ENCODE measurements at regions not wholly inside any gene's neighbourhood (a gene's known extent, or its start where the extent isn't known, plus 50 kb on each side); places are given as distances from the start of the nearest gene placed in this dataset.

DNA sequence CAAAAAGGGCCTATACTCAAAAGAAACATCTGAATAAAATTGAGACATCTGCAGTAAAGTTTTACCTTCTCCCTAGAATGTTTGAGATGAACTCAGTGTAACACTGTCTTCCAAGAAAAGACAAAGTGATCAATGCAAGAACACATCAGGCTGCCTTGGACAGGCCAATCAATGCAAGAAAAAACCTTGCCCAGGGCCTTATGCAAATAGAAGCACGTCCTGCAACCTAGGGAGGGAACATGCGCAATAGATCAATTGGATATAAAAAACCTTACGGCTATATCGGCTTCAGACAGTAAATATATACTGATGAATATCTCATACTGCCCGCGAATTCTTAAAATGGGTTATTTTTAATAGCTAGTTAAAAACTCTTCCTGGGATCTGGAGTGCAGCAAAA, 66.4 kb upstream of the POU5F2 start:
- ChIA-PET RAD21 (ENCODE audit: unreplicated experiment) (no interaction called here), POLR2A (no interaction called here), SMC1A (ENCODE audit: uncharacterized antibody, unreplicated experiment) (interaction anchor here (0.6 to 1.4 kb wide), 4 partner anchors 24 to 1119 kb away, joined by 3 to 4 read pairs (median 4); no protein-coding TSS in a partner anchor), CTCF (interaction anchor here (1.4 kb wide), 1 partner anchor 225 kb away, joined by 3 read pairs; the partner anchor contains the start of gene NR2F1)
- 87% methylated on average over 6 of the region's 6 CpGs for WGBS (ENCODE audit: insufficient coverage, insufficient replicate concordance, low lambda C conversion rate, missing lambda C conversion rate)
- in situ Hi-C loops (cut with MboI): loop anchor here (5.0 kb wide), 1 partner anchor 211 kb away; no protein-coding TSS in a partner anchor
- Histone ChIP-seq H2AFZ (ENCODE audit: control insufficient read depth, low read depth, low read length) (no peak overlapping the region), H3K9me3 (replicated peaks; ENCODE audit: control insufficient read depth, insufficient read depth, low read length) (no peaks in the 10 kb centered on the region), H3K36me3 (ENCODE audit: control insufficient read depth in 2 of 2, insufficient read depth in 2 of 2, low read length in 1 of 2) (no peaks in the 10 kb centered on the region), H3K9ac (ENCODE audit: control insufficient read depth, insufficient read depth, low read length) (no peak overlapping the region), H3K4me1 (ENCODE audit: control insufficient read depth, insufficient read depth, low read length) (no peaks in the 10 kb centered on the region), H3K27ac (ENCODE audit: control insufficient read depth, insufficient read depth) (no peak overlapping the region), H3K4me2 (ENCODE audit: control insufficient read depth, insufficient read depth) (no peak overlapping the region), H3K79me2 (ENCODE audit: control insufficient read depth, insufficient read depth, low read length) (no peaks in the 10 kb centered on the region), H4K20me1 (ENCODE audit: control insufficient read depth, insufficient read depth) (no peaks in the 10 kb centered on the region), H3K4me3 (no peak overlapping the region), H3K27me3 (replicated peaks in 1 of 2; ENCODE audit: control insufficient read depth in 2 of 2, insufficient read depth in 2 of 2, low read length in 1 of 2) (no peaks in the 10 kb centered on the region)
- ATAC-seq (no peak), DNase-seq (ENCODE audit: low read depth, low spot score) (no peak), FAIRE-seq (no peak)
- intact Hi-C loops (cut with micrococcal nuclease; ENCODE audit: unreplicated experiment): loop anchor here (10.0 kb wide), 1 partner anchor 893 kb away; no protein-coding TSS in a partner anchor
- no peak for TF ChIP-seq ETV6 (conservative IDR thresholded peaks at IDR 0.05 in 1 of 2, IDR thresholded peaks at IDR 0.05 in 1 of 2; ENCODE audit: borderline replicate concordance in 1 of 2, low read depth in 1 of 2)
- TF ChIP-seq NFYB (IDR thresholded peaks at IDR 0.05; ENCODE audit: insufficient read depth, low read depth, low read length): no peak
- no TSS peak for BruUV-seq (replicated peaks)

GRCh38 chr5:93805616-93806379, 64.4 kb upstream of the POU5F2 start:
- ATAC-seq (no peak), FAIRE-seq (no peak)
- TF ChIP-seq BCL11A (IDR thresholded peaks at IDR 0.05; ENCODE audit: low read depth, low read length) (no peak), CBX5 (IDR thresholded peaks at IDR 0.05; ENCODE audit: low read depth) (no peak), MAX (IDR thresholded peaks at IDR 0.05; ENCODE audit: low read depth, low read length) (no peak), MYC (IDR thresholded peaks at IDR 0.05; ENCODE audit: insufficient read depth, insufficient read length, insufficient replicate concordance, low read length, severe bottlenecking) (no peak)
- TF ChIP-seq, protein P1, sequence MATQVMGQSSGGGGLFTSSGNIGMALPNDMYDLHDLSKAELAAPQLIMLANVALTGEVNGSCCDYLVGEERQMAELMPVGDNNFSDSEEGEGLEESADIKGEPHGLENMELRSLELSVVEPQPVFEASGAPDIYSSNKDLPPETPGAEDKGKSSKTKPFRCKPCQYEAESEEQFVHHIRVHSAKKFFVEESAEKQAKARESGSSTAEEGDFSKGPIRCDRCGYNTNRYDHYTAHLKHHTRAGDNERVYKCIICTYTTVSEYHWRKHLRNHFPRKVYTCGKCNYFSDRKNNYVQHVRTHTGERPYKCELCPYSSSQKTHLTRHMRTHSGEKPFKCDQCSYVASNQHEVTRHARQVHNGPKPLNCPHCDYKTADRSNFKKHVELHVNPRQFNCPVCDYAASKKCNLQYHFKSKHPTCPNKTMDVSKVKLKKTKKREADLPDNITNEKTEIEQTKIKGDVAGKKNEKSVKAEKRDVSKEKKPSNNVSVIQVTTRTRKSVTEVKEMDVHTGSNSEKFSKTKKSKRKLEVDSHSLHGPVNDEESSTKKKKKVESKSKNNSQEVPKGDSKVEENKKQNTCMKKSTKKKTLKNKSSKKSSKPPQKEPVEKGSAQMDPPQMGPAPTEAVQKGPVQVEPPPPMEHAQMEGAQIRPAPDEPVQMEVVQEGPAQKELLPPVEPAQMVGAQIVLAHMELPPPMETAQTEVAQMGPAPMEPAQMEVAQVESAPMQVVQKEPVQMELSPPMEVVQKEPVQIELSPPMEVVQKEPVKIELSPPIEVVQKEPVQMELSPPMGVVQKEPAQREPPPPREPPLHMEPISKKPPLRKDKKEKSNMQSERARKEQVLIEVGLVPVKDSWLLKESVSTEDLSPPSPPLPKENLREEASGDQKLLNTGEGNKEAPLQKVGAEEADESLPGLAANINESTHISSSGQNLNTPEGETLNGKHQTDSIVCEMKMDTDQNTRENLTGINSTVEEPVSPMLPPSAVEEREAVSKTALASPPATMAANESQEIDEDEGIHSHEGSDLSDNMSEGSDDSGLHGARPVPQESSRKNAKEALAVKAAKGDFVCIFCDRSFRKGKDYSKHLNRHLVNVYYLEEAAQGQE (IDR thresholded peaks at IDR 0.05; ENCODE audit: low read depth, low read length): no peak

More at GRCh38 chr5:93805616-93806379, 64.4 kb upstream of the POU5F2 start:
- H3K9ac ChIP-seq (ENCODE audit: control insufficient read depth, insufficient read depth, low read length): no peak overlapping the region
- H3K9me3 ChIP-seq (replicated peaks; ENCODE audit: control insufficient read depth, insufficient read depth, low read length): no peaks in the 10 kb centered on the region
- ChIA-PET RAD21 (ENCODE audit: unreplicated experiment) (interaction anchor here (0.5 to 1.4 kb wide), 4 partner anchors 199 to 376 kb away, joined by 3 to 6 read pairs (median 4); no protein-coding TSS in a partner anchor), POLR2A (no interaction called here), CTCF (interaction anchor here (0.7 to 2.8 kb wide), 2 partner anchors 131 to 198 kb away, joined by 3 to 19 read pairs; no protein-coding TSS in a partner anchor), SMC1A (ENCODE audit: uncharacterized antibody, unreplicated experiment) (interaction anchor here (0.6 to 2.5 kb wide), 11 partner anchors 9 to 1045 kb away, joined by 3 to 11 read pairs (median 4); partner anchors contain the start of gene NR2F1)
- in situ Hi-C loops (cut with MboI) (loop anchor here (5.0 kb wide), 1 partner anchor 208 kb away; no protein-coding TSS in a partner anchor), intact Hi-C loops (cut with micrococcal nuclease; ENCODE audit: unreplicated experiment) (loop anchor here (10.0 kb wide), 1 partner anchor 891 kb away; no protein-coding TSS in a partner anchor)
- H3K4me1 ChIP-seq (ENCODE audit: control insufficient read depth, insufficient read depth, low read length): peaks cover 3% of the 10 kb centered on the region; the same call in 1 of the 2 replicates
- H3K27me3 ChIP-seq (replicated peaks in 1 of 2; ENCODE audit: control insufficient read depth in 2 of 2, insufficient read depth in 2 of 2, low read length in 1 of 2): no peaks in the 10 kb centered on the region
- no peak overlapping the region for H3K4me2 ChIP-seq (ENCODE audit: control insufficient read depth, insufficient read depth)
- DNase-seq (ENCODE audit: low read depth, low spot score): no peak
- no peaks in the 10 kb centered on the region for H3K36me3 ChIP-seq (ENCODE audit: control insufficient read depth in 2 of 2, insufficient read depth in 2 of 2, low read length in 1 of 2)
- no peak overlapping the region for H2AFZ ChIP-seq (ENCODE audit: control insufficient read depth, low read depth, low read length)
- no peak overlapping the region for H3K4me3 ChIP-seq
- no TSS peak for BruUV-seq (replicated peaks)
- WGBS (ENCODE audit: insufficient coverage, insufficient replicate concordance, low lambda C conversion rate, missing lambda C conversion rate): 99% methylated on average over 5 of the region's 5 CpGs
- H4K20me1 ChIP-seq (ENCODE audit: control insufficient read depth, insufficient read depth): no peaks in the 10 kb centered on the region
- no peak overlapping the region for H3K27ac ChIP-seq (ENCODE audit: control insufficient read depth, insufficient read depth)
- no peaks in the 10 kb centered on the region for H3K79me2 ChIP-seq (ENCODE audit: control insufficient read depth, insufficient read depth, low read length)

Measured in GM12878 (cell line).